Smooth muscle cell (in vitro differentiated cells): ENCODE measurements at regions not wholly inside any gene's neighbourhood (a gene's known extent, or its start where the extent isn't known, plus 50 kb on each side); places are given as distances from the start of the nearest gene placed in this dataset.

Experiments used
- DNase-seq: peaks from one replicate; lab custom pipeline; 2025; ENCODE audit not compliant: unreplicated experiment; lab: John Stamatoyannopoulos, UW
- H2AFZ ChIP-seq: fragments of 200-600 bp; sonication (generic); 2 replicates; pipeline ENCODE4 v1.6.0; 2016; ENCODE audit warnings: antibody characterized with exemption, low read depth, mild to moderate bottlenecking
- H3F3A ChIP-seq: fragments of 200-600 bp; sonication (generic); 2 replicates; pipeline ENCODE4 v1.6.0; 2017; ENCODE audit warnings: antibody characterized with exemption, low read depth
- H3K27ac ChIP-seq: fragments of 200-600 bp; sonication (generic); 2 replicates; pipeline ENCODE4 v1.5.1; 2016; ENCODE audit warnings: low read depth, mild to moderate bottlenecking
- H3K27me3 ChIP-seq: fragments of 200-600 bp; sonication (generic); 2 replicates; pipeline ENCODE4 v1.6.1; 2016; ENCODE audit warnings: low read depth, mild to moderate bottlenecking
- H3K36me3 ChIP-seq: fragments of 200-600 bp; sonication (generic); 2 replicates; pipeline ENCODE4 v1.5.1; 2016; ENCODE audit warnings: low read depth
- H3K4me1 ChIP-seq: fragments of 200-600 bp; sonication (generic); 2 replicates; pipeline ENCODE4 v1.5.1; 2016; ENCODE audit warnings: low read depth
- H3K4me2 ChIP-seq: fragments of 200-600 bp; sonication (generic); 2 replicates; pipeline ENCODE4 v1.6.0; 2016; ENCODE audit warnings: mild to moderate bottlenecking
- H3K4me3 ChIP-seq: fragments of 200-600 bp; sonication (generic); 2 replicates; pipeline ENCODE4 v1.5.1; 2016; ENCODE audit warnings: mild to moderate bottlenecking
- H3K79me2 ChIP-seq: fragments of 200-600 bp; sonication (generic); 2 replicates; pipeline ENCODE4 v1.6.0; 2016; ENCODE audit warnings: low read depth, mild to moderate bottlenecking
- H3K9ac ChIP-seq: fragments of 200-600 bp; sonication (generic); 2 replicates; pipeline ENCODE4 v1.6.0; 2016; ENCODE audit warnings: low read depth
- H3K9me3 ChIP-seq: fragments of 200-600 bp; sonication (generic); replicated peaks from 2 replicates; pipeline ENCODE4 v1.5.1; 2016; ENCODE audit warnings: low read depth
- H4K20me1 ChIP-seq: fragments of 200-600 bp; sonication (generic); 2 replicates; pipeline ENCODE4 v1.6.0; 2016; ENCODE audit warnings: low read depth
- WGBS: methylation state at CpG from one replicate; pipeline ENCODE4 v1.1.7; 2016; ENCODE audit warnings: low lambda C conversion rate; 5-methylcytosine and 5-hydroxymethylcytosine counted together
- TF ChIP-seq, protein P1 (sequence below): fragments of 200-600 bp; sonication (generic); IDR thresholded peaks from 2 replicates; pipeline ENCODE4 v1.5.1; 2017; ENCODE audit warnings: borderline replicate concordance, mild to moderate bottlenecking, antibody characterized with exemption; ENCODE audit not compliant: insufficient read depth, poor library complexity, severe bottlenecking

DNA sequence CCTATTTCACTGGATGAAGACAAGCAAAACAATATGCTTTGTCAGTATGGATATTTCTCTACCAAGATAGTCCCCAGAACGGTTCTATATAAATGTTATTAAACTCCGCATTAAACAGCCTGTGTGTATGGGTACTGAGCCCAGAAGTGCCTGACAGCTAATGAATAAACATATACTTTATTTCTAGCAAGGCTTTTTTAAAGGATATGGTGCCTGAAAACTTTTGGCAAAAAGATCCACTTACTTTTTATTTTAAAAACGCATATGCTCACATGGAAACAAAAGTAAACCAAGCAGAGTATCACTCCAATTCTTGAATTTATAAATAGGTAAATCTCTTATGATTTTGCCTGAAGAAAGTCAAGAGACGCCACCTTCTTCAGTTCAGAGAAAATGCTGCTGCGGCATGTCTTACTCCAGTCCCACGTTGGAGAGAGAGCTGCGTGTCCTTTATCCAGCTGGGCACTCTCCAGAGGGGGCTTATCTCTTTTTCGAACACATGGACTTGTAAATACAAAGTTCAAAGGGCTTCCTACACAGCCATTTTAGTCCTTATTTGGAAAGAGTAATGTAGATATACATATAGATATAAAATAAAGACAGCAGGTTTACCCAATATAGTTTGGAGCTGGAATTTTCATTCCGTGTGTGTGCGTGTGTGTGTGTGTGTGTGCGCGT lies 264.2 kb downstream of the ADAMTS20 start:
- peak overlapping the region; percentile 16 for H2AFZ ChIP-seq
- H4K20me1 ChIP-seq = no peaks in the 10 kb centered on the region
- DNase-seq = no peak
- peak overlapping the region; percentile 13 for H3K4me2 ChIP-seq
- no peaks in the 10 kb centered on the region for H3K27me3 ChIP-seq
- H3K27ac ChIP-seq = peak overlapping the region; percentile 77
- no peaks in the 10 kb centered on the region for H3K36me3 ChIP-seq
- TF ChIP-seq, protein P1, sequence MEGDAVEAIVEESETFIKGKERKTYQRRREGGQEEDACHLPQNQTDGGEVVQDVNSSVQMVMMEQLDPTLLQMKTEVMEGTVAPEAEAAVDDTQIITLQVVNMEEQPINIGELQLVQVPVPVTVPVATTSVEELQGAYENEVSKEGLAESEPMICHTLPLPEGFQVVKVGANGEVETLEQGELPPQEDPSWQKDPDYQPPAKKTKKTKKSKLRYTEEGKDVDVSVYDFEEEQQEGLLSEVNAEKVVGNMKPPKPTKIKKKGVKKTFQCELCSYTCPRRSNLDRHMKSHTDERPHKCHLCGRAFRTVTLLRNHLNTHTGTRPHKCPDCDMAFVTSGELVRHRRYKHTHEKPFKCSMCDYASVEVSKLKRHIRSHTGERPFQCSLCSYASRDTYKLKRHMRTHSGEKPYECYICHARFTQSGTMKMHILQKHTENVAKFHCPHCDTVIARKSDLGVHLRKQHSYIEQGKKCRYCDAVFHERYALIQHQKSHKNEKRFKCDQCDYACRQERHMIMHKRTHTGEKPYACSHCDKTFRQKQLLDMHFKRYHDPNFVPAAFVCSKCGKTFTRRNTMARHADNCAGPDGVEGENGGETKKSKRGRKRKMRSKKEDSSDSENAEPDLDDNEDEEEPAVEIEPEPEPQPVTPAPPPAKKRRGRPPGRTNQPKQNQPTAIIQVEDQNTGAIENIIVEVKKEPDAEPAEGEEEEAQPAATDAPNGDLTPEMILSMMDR = no peak
- peaks cover 12% of the 10 kb centered on the region for H3F3A ChIP-seq
- H3K9ac ChIP-seq = no peak overlapping the region
- H3K4me3 ChIP-seq = peak overlapping the region; percentile 3
- peaks cover 28% of the 10 kb centered on the region for H3K4me1 ChIP-seq
- peaks cover 7% of the 10 kb centered on the region for H3K79me2 ChIP-seq
- WGBS = 64% methylated on average over 12 of the region's 12 CpGs
- H3K9me3 ChIP-seq = no peaks in the 10 kb centered on the region

DNA sequence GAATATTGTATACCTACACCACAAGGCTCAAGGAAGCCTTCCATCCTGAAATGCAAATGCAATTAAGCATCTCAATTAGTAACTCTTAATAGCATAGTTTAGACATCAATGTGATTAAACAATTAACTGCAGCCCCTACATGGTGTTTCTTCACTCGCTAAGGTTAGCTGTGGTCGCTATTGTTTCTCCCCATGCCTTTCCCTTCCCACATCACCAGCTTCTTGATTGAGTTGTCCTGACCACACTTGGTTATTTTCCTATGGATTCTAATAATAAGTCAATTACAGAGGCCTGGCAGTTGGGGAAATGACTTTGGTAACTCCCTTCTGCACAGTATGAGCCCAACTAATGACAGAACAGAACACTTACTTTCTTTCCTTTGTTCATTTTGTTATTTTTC lies 265.0 kb downstream of the ADAMTS20 start:
- Histone ChIP-seq H4K20me1 (no peaks in the 10 kb centered on the region), H3K27ac (peak overlapping the region; percentile 77), H3K9me3 (no peaks in the 10 kb centered on the region), H3K4me3 (no peak overlapping the region), H3K9ac (no peak overlapping the region), H3K4me1 (peaks cover 26% of the 10 kb centered on the region), H3F3A (peaks cover 10% of the 10 kb centered on the region), H3K27me3 (no peaks in the 10 kb centered on the region), H3K4me2 (peak overlapping the region; percentile 13), H3K36me3 (no peaks in the 10 kb centered on the region), H3K79me2 (peaks cover 7% of the 10 kb centered on the region), H2AFZ (peak overlapping the region; percentile 44)
- no peak for DNase-seq
- TF ChIP-seq, protein P1 = no peak
- WGBS = 91% methylated on average over 2 of the region's 2 CpGs

DNA sequence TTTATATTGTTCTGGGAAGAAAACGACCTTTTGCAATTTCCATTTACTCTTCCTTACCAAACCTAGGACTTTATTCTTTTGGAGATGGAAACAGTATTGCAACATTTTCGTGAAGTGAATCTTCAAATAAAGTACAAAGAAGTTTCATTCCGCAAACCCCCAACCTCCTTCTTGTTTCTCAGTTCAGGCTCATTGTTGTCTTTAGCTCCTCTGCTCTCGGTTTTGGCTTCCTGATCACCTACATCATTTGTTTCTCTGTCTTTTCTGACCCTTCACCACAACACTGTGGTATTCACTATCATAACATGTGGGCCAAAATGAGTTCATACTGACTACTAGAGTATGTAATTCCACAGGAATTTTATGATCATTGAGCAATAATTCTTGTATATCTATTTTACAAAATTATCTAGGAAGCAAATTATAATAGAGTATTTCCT lies 266.8 kb downstream of the ADAMTS20 start:
- Histone ChIP-seq H4K20me1 (no peaks in the 10 kb centered on the region), H3K79me2 (peaks cover 7% of the 10 kb centered on the region), H3K9me3 (no peaks in the 10 kb centered on the region), H3K4me3 (no peak overlapping the region), H3F3A (peaks cover 7% of the 10 kb centered on the region), H3K27ac (peak overlapping the region; percentile 67), H3K9ac (no peak overlapping the region), H3K27me3 (no peaks in the 10 kb centered on the region), H3K36me3 (no peaks in the 10 kb centered on the region), H3K4me2 (peak overlapping the region; percentile 56), H2AFZ (peak overlapping the region; percentile 17), H3K4me1 (peaks cover 38% of the 10 kb centered on the region)
- WGBS = 70% methylated on average over 4 of the region's 4 CpGs
- TF ChIP-seq, protein P1 = no peak
- no peak for DNase-seq

GRCh38 chr12:43284486-43285158 lies 267.4 kb downstream of the ADAMTS20 start:
- peaks cover 7% of the 10 kb centered on the region for H3F3A ChIP-seq
- H3K27me3 ChIP-seq = no peaks in the 10 kb centered on the region
- H3K4me2 ChIP-seq = peak overlapping the region; percentile 56
- no peaks in the 10 kb centered on the region for H3K9me3 ChIP-seq
- no peaks in the 10 kb centered on the region for H3K36me3 ChIP-seq
- peaks cover 38% of the 10 kb centered on the region for H3K4me1 ChIP-seq
- H3K9ac ChIP-seq = no peak overlapping the region
- no peak overlapping the region for H3K4me3 ChIP-seq
- H3K79me2 ChIP-seq = peaks cover 7% of the 10 kb centered on the region
- WGBS = 97% methylated on average over 2 of the region's 2 CpGs
- TF ChIP-seq, protein P1 = no peak
- H4K20me1 ChIP-seq = no peaks in the 10 kb centered on the region
- peak overlapping the region; percentile 67 for H3K27ac ChIP-seq
- DNase-seq = no peak
- peak overlapping the region; percentile 46 for H2AFZ ChIP-seq
